ENCODE measurements at regions not wholly inside any gene's neighbourhood (a gene's known extent, or its start where the extent isn't known, plus 50 kb on each side); places are given as distances from the start of the nearest gene placed in this dataset.

- WGBS, 4 donors, result 48 to 63% (median 53%) methylated on average over 6 of the region's 6 CpGs
Observed at GRCh38 chr1:116277840-116278540, 95.1 kb upstream of the ATP1A1 start.

GRCh38 chr1:116278541-116278866 is 94.5 kb upstream of the ATP1A1 start:
- Histone ChIP-seq H3K4me3 (no peak overlapping the region), H3K9me3 (replicated peaks in 1 of 3) (no peaks in the 10 kb centered on the region), H3K27me3 (no peaks in the 10 kb centered on the region), H3K4me1 (replicated peaks in 1 of 2) (no peaks in the 10 kb centered on the region), H3K36me3 (replicated peaks in 1 of 2) (no peaks in the 10 kb centered on the region), H3K27ac (no peak overlapping the region)
- intact Hi-C loops (cut with DNase I), result no loop called here
- no peak for TF ChIP-seq CTCF (IDR thresholded peaks at IDR 0.05)
- TF ChIP-seq POLR2A (IDR thresholded peaks at IDR 0.05), result no peak
- WGBS, 4 donors, result 92 to 94% (median 93%) methylated on average over 6 of the region's 6 CpGs
- no peak for DNase-seq

More at GRCh38 chr1:116277840-116278540, 95.1 kb upstream of the ATP1A1 start:
- TF ChIP-seq CTCF (IDR thresholded peaks at IDR 0.05) (no peak), POLR2A (IDR thresholded peaks at IDR 0.05) (no peak)
- Histone ChIP-seq H3K4me1 (replicated peaks in 1 of 2) (no peaks in the 10 kb centered on the region), H3K27ac (no peak overlapping the region), H3K36me3 (replicated peaks in 1 of 2) (no peaks in the 10 kb centered on the region), H3K4me3 (no peak overlapping the region), H3K9me3 (replicated peaks in 1 of 3) (no peaks in the 10 kb centered on the region), H3K27me3 (no peaks in the 10 kb centered on the region)
- DNase-seq, result no peak
- intact Hi-C loops (cut with DNase I), result no loop called here

DNA sequence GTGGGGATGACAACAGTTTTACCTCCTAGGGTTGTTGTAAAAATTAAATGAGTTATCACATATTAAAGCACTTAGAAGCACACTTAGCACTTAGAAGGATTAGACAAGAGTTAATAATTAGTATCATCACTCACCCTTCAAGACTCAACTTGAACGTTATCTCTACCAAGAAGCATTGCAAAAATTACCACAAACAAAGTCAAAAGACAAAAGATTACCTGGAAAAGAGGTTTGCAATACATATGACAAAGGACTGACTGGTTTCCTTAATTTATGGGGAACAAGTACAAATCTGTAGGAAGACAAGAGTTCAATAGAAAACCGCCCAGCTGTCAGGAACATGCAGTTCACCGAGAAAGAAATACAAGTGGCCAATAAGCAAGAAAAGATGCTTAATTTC is 93.3 kb upstream of the ATP1A1 start:
- TF ChIP-seq CTCF (IDR thresholded peaks at IDR 0.05), result no peak
- TF ChIP-seq POLR2A (IDR thresholded peaks at IDR 0.05), result no peak
- Histone ChIP-seq H3K36me3 (replicated peaks in 1 of 2) (no peaks in the 10 kb centered on the region), H3K4me3 (no peak overlapping the region), H3K4me1 (replicated peaks in 1 of 2) (no peaks in the 10 kb centered on the region), H3K27ac (no peak overlapping the region), H3K27me3 (no peaks in the 10 kb centered on the region), H3K9me3 (replicated peaks in 1 of 3) (no peaks in the 10 kb centered on the region)
- 79 to 84% (median 81%) methylated on average over 3 of the region's 3 CpGs for WGBS, 4 donors
- no peak for DNase-seq
- intact Hi-C loops (cut with DNase I), result no loop called here

GRCh38 chr1:116284819-116285390 is 88.1 kb upstream of the ATP1A1 start:
- Histone ChIP-seq H3K4me3 (no peak overlapping the region), H3K4me1 (replicated peaks in 1 of 2) (no peaks in the 10 kb centered on the region), H3K9me3 (replicated peaks in 1 of 3) (no peaks in the 10 kb centered on the region), H3K36me3 (replicated peaks in 1 of 2) (no peaks in the 10 kb centered on the region), H3K27ac (no peak overlapping the region), H3K27me3 (no peaks in the 10 kb centered on the region)
- no peak for DNase-seq
- TF ChIP-seq POLR2A (IDR thresholded peaks at IDR 0.05) (no peak), CTCF (IDR thresholded peaks at IDR 0.05) (no peak)
- intact Hi-C loops (cut with DNase I), result no loop called here
- 91 to 93% (median 93%) methylated on average over 5 of the region's 5 CpGs for WGBS, 4 donors
